Astrocyte of the hippocampus (primary cell): ENCODE measurements at regions not wholly inside any gene's neighbourhood (a gene's known extent, or its start where the extent isn't known, plus 50 kb on each side); places are given as distances from the start of the nearest gene placed in this dataset.

ENCODE experiments used
- DNase-seq: peaks from one replicate; pipeline ENCODE4 v3.0.0; 2011; ENCODE audit warnings: low read depth, low spot score

DNA sequence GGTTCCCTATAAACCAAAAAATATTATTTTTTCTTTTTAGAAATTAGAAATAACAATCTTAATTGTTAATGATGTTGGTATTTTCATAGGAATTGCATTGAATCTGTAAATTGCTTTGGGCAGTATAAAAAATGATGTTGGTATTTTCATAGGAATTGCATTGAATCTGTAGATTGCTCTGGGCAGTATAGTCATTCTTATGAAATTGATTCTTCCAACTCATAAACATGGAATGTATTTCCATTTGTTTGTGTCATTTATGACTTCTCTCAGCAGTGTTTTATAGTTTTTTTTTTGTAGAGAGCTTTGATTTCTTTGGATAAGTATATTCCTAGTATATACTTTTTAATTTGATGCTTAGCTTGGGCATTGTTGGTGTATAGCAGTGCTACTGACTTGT, 82.0 kb upstream of the NT5C1B start:
- DNase-seq, result no peak

DNA sequence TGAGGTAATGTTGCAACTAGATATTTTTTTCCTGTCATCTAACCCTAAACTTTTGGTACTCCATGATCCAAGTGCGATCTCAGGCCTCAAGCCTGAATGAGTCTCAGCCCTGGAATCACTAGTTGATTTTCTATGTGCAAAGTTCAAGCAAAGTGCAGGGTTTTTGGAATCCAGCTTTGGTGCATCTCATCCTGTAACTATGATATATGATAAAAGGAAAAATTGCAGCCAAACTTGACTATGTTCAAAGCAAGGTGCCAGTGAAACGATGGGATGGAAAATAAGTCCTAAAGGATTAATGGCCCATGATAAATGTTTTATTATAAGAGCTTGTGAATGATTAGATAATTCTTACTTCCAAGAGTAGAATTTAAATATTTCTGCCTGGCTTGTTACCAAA, 78.9 kb upstream of the NT5C1B start:
- no peak for DNase-seq

DNA sequence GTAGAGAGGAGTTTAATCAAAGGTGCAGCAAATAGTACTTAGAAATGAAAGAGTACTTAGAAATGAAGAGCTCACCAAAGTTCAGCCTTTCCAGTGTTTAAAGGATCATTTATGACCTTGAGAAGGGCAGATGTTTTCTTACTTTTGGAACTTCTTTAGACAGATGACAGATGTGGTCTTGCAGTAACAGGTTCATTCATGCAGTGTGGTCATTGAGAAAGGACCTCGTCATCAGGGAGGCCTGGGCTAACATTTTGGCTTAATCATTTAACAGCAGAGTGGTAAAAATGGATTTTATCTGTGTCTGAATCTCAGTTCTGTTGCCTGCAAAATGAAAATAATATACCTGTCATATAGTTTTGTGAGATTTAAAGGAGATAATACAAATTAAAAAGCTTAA, 75.1 kb upstream of the NT5C1B start:
- no peak for DNase-seq

DNA sequence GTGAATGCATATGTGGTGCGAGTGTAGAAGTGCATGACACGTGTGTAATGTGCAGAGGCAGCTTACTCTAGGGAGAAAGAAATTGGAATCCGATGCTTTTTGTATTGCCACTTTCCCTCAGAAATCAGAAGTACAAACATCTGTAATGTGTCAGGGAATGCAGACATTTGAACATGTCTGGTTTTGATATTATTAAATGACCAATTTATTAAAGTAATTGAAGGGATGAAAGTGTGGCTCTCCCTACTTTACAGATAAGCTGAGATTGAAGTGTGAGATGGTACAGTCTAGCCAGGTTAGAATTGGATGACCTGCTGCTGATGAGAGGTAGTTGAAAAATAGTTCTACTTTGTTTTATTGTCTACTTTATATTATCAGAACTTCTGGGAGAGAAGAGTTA, 74.5 kb upstream of the NT5C1B start:
- DNase-seq, result no peak

DNA sequence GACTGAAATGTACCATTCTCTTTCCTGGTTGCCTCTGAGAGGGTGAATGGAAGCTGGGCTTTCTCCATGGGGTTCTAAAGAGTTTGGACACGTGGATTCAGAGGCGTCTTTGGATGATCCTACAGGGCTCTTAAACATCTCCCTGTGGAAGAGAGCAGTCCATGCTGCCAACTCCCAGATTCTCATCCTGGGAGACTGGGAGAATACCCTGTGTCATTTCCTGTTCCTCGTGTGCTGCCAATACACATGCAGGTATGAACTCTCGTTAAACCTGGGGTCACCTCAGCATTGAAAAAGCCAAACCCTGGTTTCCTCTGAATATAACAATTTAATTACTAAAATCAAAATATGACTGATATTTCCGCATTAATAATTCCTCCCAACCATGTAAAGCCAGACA, 73.3 kb upstream of the NT5C1B start:
- no peak for DNase-seq

DNA sequence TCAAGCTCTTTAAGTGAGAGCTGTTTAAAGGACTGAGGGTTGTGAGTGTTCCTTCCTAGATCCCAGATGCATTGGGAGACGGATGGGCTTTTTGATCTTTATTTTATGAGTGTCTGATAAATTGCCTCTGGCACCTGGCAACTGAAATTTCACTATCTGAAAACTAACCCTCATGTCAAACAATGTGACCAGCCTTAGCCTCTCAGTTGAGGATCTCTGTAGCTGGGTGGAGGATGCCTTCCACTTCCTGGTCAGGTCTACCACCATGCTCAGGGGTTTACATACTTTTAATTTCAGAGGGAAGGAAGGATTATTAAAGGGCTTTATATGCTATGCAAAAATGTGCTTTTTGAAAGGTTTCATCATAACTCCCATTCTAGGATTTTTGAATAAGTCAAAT, 70.5 kb upstream of the NT5C1B start:
- DNase-seq, result no peak

DNA sequence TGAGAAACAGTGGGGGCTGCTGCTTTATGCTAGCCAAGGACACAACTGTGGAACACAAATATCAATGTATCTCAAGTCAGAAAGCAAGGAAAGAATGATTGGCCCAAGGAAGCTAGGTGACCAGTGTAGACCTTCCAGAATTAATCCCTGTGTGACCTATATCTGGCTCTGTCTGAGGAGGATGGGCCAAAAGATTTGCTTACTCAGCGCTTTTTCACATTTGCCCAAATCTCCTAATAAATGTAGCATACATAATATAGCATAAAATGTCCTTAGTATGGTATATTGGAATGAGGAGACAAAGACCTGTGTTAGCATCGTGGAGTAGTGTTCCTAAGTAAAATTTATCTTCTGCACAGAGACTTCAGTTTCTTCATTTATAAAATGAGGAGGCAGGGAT, 66.7 kb upstream of the NT5C1B start:
- DNase-seq, result no peak

DNA sequence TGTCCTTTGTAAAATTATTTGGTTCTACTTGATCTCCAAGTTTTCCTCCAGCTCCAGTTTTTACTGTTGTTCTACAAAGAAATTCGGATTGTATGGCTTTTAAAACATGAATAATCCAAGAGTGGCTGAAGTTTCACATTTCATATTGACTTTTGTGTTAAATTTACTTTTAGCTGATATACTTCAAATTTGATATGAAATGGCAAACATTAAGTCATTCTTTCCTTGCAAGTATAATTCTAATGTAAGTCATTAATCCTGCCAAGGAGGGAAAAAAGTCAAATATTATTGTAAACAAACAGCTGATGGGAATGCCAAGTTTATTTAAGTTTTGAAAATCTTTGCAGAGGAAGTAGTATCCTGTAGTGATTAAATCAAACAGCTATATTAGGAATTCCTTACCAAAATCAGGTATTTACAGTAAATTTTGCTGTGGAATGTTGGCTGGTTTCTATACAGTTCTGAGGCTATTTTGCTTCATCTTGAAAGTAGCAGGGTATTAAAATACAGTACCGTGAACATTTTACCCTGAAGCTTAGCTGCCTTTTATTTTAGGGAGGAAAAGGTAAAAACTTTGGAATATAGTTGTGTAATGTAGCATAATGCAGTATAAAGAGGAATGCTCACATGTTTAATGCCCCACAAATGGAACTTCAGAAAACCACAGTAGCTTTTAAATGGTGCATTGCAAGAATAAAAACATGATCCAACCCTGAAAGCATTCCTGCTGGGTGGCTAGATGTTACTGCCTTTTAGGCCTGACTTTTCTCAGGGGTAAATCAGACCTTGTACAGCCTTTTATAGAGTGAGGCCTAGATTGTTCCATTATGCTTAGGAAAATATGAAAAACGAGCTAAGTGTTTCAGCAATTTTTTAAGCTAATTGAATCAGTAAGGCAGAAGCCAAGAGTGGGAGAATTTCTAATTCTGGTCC, 62.7 kb upstream of the NT5C1B start:
- DNase-seq, result peak; percentile 61

DNA sequence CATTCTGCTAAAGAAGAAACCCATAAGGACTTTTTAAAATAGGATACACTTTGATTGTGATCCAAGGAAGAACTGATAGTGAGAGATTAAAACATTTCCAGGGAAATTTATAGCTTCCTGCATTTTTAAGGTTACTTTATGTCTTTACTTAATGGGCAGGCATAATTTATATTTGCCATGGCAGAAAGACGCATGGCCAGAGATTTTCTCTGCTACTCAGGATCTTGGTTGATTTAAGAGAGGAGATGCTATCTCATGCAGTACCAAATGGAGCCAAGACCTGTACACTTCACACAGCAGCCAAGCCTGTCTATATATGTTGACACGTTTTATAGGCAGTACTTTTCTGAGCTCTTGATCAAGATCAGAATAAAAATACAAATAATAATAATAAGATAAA, 60.9 kb upstream of the NT5C1B start:
- DNase-seq, result no peak

DNA sequence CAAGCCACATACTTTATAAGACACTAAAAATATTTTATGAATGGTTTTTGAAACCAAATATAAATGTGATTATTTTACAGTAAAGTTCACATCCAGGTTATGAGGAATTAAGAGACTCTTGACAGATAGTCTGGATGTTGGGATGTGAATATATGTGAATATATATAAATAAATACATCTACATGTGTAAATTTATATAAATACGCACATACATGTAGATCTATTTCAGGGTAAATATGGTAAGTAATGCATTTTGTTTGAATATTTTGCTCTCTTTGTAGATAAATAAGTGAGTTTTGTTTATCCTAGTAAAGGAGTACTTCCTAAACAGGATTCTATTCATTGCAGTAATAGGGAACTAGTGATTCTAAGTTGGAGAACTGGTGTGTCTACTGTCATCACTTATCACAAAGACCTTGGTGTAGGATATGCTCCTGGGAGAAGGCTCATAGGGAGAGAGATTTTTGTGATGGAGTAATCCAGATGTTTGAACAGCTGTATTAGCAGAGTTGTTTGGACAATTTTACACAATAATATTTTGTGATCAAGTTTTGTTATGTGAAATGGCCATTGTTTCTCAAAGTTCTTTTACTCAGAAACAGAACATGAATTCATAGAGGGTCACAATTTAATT, 60.2 kb upstream of the NT5C1B start:
- DNase-seq, result no peak

DNA sequence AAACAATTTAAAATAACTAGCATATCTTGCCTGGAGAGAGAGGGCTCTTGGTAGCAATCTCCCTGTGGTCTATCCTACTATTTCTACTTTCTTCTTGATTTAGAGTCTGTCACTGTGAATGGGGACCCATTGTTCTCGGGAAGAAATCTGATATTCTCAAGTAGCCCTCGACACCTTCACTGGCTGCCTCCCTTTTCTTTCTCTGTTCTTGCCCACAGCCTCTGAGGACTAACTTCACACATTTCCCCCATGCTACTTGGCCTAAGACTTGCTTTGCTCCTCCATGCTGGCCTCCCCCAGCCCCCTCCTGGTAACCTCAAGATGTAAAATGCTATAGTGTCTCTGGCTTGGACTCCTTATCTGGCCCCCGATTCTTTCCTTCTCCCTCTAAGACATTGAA, 58.8 kb upstream of the NT5C1B start:
- DNase-seq, result no peak

DNA sequence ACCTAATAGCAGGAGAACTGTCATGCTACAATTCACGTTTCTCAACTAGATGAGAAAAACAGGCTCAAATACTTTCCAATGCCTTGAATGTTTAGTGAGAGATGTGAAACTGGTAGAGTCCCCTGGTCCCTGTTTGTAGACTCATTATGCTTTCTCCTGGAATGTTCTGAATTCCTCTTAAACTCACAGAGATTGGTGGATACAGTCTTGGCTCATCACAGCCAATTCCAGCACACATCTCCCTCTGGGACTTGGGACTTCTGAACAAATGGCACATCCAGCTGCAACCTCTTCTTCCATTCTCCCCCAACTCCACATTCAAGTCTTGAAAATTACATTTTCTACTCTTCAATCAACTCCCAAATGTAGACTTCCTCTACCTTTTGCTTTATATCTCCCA, 58.4 kb upstream of the NT5C1B start:
- DNase-seq, result no peak

DNA sequence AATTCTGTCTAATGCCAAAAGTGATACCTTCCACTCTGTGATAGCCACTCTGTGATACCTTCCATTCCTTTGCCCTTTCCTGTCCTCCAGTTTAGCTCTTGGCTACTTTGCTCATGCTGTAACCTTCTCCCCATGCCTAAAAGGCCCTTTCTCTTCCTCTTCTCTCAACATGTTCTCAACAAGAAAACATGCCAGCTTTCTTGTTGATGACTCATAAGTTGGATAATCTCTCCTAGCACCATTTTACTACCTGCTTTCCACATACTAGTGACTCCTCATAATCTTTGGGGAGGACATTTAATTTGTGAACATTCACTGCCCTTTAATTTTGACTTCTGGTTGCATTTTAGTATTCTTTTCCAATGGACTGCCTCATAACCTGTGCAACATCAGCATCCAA, 55.9 kb upstream of the NT5C1B start:
- no peak for DNase-seq

DNA sequence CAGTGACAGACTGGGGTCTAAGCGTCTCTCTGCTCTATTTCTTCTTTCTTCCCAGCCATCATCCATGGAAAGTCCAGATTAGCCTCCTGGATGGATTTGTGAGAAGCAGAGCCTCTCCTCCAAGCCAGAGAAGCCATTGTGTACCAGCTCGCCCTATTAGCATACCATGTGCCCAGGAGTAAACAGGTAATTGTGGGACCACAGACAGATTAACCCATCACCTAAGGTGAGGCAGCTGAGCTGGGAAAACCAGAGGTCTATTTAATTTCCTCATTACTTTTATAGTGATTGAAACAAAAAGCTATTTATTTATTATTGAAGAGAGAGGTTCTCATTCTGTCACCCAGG, 54.7 kb upstream of the NT5C1B start:
- no peak for DNase-seq

DNA sequence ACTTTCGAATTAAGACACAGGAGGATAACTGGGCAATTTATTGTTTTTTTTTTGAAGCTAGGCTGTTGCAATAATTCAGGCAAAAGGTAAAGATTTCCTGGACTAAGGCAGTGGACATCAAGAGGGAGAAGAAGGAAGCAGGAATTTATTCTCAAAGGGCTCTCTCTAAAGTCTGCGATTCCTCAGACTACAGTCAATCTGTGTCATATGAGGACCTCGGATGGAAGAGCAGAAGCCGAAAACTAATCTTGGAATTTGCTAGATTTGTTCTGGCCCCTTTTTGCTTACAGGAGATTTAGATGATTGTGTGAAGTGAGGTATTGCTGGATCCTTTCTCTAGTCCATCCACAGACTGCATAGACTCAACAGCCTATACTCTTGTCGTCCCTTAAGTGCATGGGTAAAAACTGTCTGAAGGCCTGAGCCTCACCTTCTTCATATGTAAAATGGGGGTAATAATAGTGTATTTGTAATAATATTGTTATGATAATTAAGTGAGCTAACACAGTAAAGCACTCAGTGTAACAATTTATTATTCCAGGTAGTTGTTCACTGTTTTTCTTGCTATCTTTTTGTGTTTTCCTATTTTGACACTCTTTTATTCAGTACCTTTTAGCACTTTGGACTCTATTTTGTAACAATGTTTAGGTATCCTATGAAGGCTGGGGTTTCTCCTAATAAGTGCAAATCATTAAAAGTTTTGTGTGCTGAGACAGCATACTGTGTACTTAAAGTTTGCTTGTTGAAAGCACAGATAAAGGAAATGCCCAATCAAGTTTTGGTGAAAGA, 54.2 kb upstream of the NT5C1B start:
- DNase-seq, result no peak

DNA sequence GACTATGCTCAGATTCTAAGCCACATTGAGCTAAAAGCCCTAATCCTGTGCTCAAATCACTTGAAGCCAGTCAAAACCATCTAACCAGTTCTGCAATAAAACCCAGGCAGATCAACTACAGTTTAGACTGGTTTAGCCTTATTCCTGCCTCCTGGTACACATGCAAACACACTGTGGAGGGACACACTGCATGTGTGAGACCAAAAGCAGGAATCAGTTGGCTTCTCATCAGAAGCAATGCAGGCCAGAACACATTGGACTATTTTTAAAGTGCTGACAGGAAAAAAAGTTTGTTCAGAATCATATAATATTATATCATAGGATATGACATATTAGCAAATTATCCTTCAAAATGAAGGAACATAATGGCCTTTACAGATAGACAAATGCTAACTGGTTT, 52.5 kb upstream of the NT5C1B start:
- no peak for DNase-seq

DNA sequence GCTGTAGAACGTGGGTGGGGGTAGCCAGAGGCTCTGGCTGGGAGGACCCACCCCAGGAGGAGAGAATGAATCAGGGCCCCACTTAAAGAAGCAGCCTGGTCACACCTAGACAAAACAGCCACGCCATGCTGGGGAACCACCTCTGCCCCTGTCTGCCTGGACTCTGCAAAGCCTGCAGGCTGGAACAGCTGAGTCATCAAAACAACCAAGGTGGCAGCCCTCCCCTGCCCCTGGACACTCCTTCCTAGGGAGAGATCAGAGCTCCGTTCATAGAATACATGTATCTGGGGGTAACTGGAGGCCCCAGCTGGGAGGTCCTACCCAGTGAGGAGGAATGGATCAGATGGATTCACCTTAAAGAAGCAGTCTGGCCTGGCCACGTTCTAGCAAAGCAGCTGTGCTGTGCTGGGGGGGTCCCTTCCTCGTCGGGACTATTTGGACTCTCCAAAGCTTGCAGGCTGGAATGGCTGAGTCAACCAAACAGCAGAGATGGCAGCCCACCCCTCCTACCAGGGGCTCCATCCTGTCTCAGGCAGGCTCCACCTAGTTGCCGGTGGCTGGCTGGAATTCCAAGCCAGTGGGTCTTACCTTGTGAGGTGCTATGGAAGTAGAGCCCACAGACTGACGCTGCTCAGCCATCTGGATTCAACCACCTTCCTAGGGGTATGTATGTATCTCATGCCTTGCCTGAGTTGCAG, 50.5 kb upstream of the NT5C1B start:
- no peak for DNase-seq
